GM18505 (cell line): ENCODE measurements at regions not wholly inside any gene's neighbourhood (a gene's known extent, or its start where the extent isn't known, plus 50 kb on each side); places are given as distances from the start of the nearest gene placed in this dataset.
A peak's percentile ranks its signal among the peaks of the same experiment; 100 is the strongest.

ENCODE experiments used
- ATAC-seq: cut with Tn5 transposase; IDR thresholded peaks from one replicate; pipeline ENCODE4 v1.9.1; 2021; ENCODE audit not compliant: unreplicated experiment
- POLR2A ChIP-seq: IDR thresholded peaks from 4 replicates; pipeline ENCODE4 v1.6.1; 2011; ENCODE audit warnings: borderline replicate concordance; ENCODE audit not compliant: insufficient read depth, insufficient read length; ENCODE audit errors: extremely low read depth

- no peak for ATAC-seq
These were observed 227.3 kb downstream of the KTN1 start for GRCh38 chr14:55807053-55807880.

GRCh38 chr14:55807881-55808379 is 227.9 kb downstream of the KTN1 start:
- TF ChIP-seq POLR2A: no peak
- ATAC-seq: no peak

More at GRCh38 chr14:55807053-55807880, 227.3 kb downstream of the KTN1 start:
- no peak for TF ChIP-seq POLR2A

- no peak for ATAC-seq
These were observed 233.6 kb downstream of the KTN1 start for GRCh38 chr14:55813630-55814029.

GRCh38 chr14:55814064-55814463 is 234.1 kb downstream of the KTN1 start:
- ATAC-seq: no peak
- TF ChIP-seq POLR2A: no peak

More at GRCh38 chr14:55813630-55814029, 233.6 kb downstream of the KTN1 start:
- no peak for TF ChIP-seq POLR2A

- no peak for TF ChIP-seq POLR2A
- no peak for ATAC-seq
These were observed 234.9 kb downstream of the KTN1 start for GRCh38 chr14:55814873-55815272.

GRCh38 chr14:55816225-55816624 is 236.2 kb downstream of the KTN1 start:
- TF ChIP-seq POLR2A: no peak
- no peak for ATAC-seq

GRCh38 chr14:55819610-55820304 is 239.8 kb downstream of the KTN1 start:
- TF ChIP-seq POLR2A: no peak
- ATAC-seq: peak; percentile 70

- TF ChIP-seq POLR2A: no peak
- ATAC-seq: no peak
These were observed 242.9 kb downstream of the KTN1 start for GRCh38 chr14:55822906-55823305.

- ATAC-seq: no peak
- TF ChIP-seq POLR2A: no peak
These were observed 252.3 kb downstream of the KTN1 start for GRCh38 chr14:55832122-55832911.

- no peak for ATAC-seq
- no peak for TF ChIP-seq POLR2A
These were observed 253.0 kb downstream of the KTN1 start for GRCh38 chr14:55832974-55833373.

- no peak for TF ChIP-seq POLR2A
- no peak for ATAC-seq
These were observed 254.4 kb downstream of the KTN1 start for GRCh38 chr14:55834390-55834789.

GRCh38 chr14:55835985-55836384 is 256.0 kb downstream of the KTN1 start:
- ATAC-seq: no peak
- TF ChIP-seq POLR2A: no peak

GRCh38 chr14:55837467-55837866 is 257.5 kb downstream of the KTN1 start:
- no peak for TF ChIP-seq POLR2A
- no peak for ATAC-seq
